ENCODE measurements at regions not wholly inside any gene's neighbourhood (a gene's known extent, or its start where the extent isn't known, plus 50 kb on each side); places are given as distances from the start of the nearest gene placed in this dataset.
A peak's percentile ranks its signal among the peaks of the same experiment; 100 is the strongest.
"Not testable (repeated sequence)": the region's sequence is repeated elsewhere in the genome, so short reads cannot be mapped to it uniquely, and the experiment has no call there.

DNA sequence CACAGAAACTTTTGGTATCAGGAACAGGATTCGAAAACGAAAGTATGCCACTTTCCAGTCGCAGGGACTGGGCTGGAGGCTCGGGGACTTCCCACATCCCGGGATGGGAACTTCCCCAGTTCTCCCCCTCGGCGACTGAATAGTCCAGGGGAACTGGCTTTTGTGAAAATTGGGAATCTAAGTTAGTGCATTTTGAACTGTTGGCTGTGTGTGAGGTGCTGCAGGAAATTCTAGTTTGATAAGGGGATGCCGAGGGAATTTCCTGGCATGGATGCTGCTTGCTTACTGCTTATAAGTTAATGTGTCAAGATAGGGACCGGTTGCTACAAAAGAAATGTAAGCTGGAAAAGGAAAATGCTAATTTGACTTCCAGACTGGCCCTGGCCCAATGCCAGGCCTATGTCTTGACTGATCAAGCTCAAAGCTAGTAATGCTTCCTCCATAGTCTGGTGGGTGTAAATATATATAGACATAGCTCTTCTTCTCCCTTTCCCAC is 73.4 kb upstream of the EIF5 start:
- no peak for DNase-seq (ENCODE audit: low read depth, low spot score)

DNA sequence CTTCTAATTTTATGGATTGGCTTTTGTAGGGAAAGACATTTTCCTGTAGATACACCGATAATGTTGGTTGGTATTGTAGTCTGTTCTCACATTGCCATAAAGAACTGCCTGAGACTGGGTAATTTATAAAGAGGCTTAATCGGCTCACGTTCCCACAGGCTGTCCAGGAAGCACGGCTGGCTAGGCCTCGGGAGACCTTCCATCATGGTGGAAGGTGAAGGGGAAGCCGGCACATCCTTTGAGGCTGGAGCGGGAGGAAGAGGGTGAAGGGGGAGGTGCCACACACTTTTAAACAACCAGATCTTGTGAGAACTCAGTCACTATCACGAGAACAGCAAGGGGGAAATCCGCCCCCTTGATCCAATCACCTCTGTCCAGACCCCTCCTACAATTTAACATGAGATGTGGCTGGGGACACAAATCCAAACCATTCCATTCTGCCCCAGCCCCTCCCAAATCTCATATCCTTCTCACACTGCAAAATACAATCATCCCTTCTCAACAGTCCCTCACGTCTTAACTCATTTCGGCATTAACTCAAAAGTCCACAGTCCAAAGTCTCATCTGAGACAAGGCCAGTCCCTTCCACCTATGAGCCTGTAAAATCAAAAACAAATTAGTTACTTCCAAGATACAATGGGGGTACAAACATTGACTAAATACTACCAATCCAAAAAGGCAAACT is 66.7 kb upstream of the EIF5 start:
- DNase-seq (ENCODE audit: low read depth, low spot score), result no peak

DNA sequence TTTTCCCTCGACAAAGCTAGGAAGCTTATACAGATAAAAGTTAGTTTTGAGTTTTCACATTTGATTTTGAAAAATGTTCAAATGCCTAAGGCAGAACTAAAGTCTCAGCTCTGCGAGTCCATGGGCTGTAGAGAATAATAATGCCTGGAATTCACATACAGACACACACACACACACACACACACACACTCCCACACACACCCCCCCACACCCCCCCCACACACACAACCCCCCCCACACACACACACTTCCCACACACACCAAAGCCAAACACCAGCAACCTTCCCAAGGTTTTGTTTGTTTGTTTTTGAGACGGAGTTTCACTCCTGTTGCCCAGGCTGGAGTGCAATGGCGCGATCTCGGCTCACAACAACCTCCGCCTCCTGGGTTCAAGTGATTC is 62.8 kb upstream of the EIF5 start:
- no peak for DNase-seq (ENCODE audit: low read depth, low spot score)

DNA sequence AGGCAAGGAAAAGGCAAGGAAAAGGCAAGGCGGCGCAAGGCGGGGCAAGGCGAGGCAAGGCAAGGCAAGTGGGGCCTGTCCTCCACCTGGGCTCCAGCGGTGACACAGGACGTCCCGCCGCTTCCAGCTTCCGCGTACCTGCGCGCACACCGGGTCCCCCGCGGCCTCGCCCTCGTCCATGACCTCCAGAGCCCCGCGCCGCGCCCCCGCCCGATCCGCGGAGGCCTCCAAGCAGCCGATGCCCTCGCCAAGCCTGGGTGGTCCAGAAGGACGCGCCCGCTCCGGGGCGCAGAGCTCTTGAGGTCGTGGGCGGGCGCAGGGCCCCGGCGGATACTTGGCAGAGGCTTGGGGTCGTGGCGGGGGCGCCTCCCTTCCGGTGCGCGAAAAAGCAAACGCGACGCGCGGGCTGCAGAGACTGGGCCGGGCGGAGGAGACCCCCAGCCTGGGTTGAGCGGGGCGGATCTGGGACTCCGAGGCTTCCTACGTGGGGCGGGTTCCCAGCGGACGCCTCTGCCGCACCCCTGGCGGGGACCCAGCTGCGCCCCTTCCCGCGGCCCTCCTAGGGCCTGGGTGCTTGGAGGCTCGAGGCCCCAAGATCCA is 60.8 kb upstream of the EIF5 start:
- peak; percentile 42 for DNase-seq (ENCODE audit: low read depth, low spot score)

DNA sequence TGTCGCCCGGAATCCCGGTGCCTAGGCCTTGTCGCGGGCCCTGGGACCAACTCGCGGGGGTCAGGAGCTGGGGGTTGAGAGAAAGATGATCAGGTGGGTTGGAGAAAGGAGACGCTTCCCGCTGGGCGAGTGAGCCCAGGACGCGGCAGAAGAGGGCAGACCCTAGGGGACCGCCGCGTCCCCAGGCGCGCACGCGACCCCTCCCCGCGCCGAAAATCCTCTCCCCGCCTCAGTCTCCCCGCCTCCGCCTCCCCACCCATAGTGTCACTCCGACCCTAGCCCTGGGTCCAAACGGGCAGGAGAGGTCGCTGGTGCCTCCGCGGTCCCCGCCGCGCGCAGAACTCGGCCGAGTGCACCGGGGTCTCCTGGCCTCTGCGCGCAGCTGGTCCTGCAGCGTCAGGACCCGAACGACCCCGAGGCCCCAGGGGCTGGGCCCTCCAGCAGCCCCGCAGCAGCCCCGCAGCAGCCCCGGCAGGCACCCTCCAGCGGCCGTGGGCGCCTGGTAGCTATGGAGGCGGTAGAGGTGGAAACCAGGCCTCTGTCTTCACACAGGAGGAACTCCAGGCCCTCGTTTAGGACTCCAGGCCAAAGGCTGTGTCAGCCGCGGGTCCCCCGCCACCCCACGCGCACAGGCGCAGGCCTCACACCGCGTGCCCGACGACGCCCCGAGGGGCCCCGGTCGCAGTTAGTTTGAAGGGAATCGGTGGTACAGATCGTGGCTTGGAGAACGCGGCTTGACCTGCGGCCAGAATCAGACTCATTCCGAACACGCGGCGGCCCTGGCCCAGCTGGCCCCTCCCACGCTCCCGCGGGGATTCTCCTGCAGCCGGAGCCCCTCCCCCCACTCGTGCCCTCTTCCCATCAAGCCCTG is 60.1 kb upstream of the EIF5 start:
- no peak for DNase-seq (ENCODE audit: low read depth, low spot score)

DNA sequence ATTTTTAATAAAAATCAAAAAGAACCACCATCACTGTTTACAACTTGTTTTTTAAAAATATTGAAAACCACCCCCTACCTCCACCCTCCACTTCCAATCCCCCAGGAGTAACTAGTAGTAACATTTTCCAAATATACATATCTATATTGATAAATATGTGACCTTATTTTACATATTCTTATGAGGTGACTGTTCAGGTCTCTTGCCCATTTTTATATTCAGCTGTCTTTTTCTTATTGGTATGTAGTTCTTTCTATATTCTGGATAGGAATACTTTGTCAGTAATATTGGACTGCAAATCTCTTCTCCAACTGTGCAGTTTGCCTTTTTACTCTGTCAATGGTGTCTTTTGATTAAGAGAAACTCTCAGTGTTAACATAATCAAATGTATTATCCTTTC is 59.0 kb upstream of the EIF5 start:
- DNase-seq (ENCODE audit: low read depth, low spot score), result no peak

DNA sequence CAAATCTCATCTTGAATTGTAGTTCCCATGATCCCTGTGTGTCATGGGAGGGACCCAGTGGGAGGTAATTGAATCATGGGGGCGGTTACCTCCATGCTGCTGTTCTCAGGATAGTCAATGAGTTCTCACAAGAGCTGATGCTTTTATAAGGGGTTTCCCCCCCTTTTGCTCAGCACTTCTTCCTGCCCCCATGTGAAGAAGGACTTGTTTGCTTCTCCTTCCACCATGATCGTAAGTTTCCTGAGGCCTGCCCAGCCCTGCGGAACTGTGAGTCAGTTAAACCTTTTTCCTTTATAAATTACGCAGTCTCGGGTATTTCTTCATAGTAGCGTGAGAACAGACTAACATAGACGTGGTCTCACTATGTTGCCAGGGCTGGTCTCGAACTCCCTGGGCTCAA is 56.1 kb upstream of the EIF5 start:
- DNase-seq (ENCODE audit: low read depth, low spot score), result no peak

DNA sequence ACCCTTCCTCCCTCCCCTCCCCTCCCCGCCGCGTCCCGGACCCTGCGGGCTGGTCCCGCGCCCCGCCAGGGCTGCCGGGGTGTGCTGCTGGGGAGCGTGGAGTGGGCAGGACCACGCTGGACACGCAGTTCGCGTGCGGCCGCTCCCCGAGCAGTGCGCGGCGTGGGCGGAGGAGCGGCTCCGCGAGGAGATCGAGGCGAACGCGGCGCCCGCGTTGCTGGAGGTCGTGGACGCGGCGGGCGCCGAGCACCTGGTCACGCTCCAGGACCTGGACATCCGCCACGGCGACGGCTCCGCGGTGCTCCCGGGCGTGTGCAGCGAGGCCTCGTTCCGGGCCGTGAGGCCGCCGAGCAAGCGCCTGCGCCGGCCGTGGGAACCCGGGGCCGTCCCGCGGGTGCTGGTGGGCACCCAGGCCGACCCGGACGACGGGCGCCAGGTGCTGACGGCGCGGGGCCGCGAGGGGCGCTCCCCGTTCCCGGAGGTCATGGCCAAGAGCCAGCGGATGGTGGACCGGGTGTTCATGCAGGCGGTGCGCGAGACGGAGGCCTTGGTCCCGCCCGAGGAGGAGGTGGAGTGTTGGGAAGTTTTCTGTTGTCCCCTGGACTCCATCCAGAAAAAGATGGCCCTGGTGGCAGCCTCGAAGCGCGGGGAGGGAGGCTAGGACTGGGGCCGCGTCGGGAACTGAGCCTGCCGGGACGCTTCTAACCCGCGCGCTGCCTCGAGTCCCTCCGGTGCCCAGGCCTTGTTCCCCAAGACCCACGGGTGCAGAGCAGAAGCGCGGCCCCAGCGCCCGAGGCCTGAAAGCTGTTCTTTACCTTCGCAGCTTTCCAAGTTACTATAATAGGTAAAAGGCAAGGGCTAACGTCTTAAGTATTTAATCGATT is 54.7 kb upstream of the EIF5 start:
- no peak for DNase-seq (ENCODE audit: low read depth, low spot score)

DNA sequence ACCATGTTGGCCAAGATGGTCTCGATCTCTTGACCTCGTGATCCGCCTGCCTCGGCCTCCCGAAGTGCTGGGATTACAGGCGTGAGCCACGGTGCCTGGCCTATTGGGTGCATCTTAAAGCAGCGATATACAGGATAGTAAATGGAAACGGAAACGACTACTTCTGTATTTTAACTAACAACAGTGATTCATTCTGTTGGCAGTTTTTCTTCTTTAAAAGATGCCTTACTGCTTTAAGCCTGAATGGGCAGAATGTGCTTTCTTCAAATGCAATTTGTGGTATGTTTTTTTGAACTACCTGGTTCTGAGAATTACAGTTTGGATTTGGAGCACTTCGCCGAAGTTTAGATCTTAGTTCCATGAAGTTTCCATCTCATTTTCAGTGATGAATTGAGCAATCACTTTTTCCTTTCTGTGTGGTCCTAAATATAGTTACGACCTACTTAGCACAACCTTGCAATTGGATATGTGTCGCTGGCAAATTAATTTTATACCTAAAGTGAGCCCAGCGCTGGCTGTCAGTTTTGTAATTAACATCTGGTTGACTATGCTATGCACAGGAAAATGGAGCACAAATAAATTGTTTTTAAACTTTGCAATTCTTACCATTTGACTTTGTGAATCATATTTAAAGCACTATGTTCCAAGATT is 53.6 kb upstream of the EIF5 start:
- no peak for DNase-seq (ENCODE audit: low read depth, low spot score)

DNA sequence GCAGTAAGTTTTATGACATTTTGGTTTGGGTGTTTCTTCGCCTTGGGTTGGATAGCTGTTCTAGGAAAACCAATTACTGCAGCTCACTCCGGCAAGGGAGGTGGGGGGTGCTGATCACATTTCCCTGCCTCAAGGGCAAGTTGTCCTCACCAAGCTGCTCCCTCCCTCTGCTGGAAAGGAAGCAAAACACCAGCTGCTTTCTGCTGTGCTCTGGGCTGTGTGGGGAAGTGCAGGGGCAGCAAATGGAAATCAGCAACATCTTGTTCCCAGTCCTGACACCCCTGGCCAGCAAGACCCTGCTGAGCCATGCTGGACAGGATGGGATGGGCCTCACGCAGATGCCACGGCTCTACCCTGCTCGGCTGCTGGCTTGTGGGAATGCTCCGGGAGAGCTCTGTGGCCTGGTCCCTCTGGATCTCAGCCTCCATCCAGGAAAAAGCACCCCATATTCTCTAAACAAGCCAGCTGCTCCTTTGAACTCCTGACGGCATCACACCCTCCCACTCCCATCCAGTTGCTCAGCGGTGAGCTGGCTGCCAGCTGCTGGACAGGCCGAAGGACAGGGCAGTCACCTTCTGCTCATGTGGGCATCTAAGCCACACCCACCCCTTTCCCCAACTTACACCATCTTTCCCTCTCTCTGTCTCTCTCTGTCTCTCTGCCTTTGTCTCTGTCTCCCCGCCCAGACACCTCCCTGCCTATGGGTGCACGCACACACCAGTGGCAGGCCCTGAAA is 52.4 kb upstream of the EIF5 start:
- DNase-seq (ENCODE audit: low read depth, low spot score), result peak; percentile 92

DNA sequence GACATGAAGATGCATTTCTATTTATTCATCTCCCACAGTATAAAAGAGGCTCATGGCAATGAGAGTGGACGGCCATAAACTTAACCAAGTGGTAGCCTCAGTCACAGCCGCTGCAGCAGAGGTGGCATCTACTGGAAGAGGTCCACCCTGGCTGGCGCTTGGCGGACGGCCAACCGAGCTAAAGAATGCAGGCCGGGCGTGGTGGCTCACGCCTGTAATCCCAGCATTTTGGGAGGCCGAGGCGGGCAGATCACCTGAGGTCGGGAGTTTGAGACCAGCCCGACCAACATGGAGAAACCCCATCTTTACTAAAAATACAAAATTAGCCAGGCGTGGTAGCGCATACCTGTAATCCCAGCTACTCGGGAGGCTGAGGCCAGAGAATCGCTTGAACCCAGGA is 51.7 kb upstream of the EIF5 start:
- not testable (repeated sequence) for DNase-seq (ENCODE audit: low read depth, low spot score)

DNA sequence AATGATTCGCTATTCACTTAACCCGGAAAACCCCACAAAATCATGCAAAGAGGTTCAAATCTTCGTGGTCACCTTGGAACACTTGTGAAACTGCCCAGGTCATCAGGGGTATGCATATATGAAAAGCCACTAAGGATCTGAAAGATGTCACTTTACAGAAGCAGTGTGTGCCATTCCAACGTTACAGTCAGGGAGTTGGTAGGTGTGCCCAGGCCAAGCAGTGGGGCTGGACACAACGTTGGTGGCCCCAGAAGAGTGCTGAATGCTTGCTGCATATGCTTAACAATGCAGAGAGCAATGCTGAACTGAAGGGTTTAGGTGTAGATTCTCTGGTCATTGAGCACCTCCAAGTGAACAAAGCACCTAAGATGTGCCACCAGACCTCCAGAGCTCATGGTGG is 51.1 kb upstream of the EIF5 start:
- DNase-seq (ENCODE audit: low read depth, low spot score), result no peak

DNA sequence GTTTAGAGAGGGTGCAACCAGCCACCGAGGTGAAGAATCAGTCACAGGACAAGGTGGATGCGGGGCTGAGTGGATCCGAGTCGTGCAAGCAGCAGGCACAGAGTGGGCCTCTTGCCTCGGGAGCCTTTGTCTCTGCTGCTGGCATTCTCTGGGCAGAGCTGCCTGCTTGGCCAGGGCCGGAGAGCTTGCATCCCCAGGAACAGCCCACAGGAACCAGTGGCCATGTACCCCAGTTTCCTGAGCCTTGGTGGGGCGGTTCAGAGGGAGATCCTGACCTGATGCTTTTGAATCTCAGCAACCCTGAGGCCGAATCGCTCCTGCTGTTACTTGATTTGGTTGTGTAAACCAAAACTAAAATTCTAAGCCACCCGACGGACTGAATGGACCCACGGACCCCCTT is 50.1 kb upstream of the EIF5 start:
- no peak for DNase-seq (ENCODE audit: low read depth, low spot score)
